NCI-H1105 treated with DMSO at 0.1 percent for 48 hours (cell line): ENCODE measurements at regions not wholly inside any gene's neighbourhood (a gene's known extent, or its start where the extent isn't known, plus 50 kb on each side); places are given as distances from the start of the nearest gene placed in this dataset.
"Not testable (repeated sequence)": the region's sequence is repeated elsewhere in the genome, so short reads cannot be mapped to it uniquely, and the experiment has no call there.

Experiments used
- DNase-seq: peaks from one replicate; lab custom pipeline; 2025; lab: John Stamatoyannopoulos, UW

- DNase-seq: no peak
Observed at GRCh38 chr3:177358091-177358976, 161.1 kb upstream of the TBL1XR1 start.

- peak; percentile 64 for DNase-seq
Observed at GRCh38 chr3:177358977-177359592, 161.8 kb upstream of the TBL1XR1 start.

- peak; percentile 99 for DNase-seq
Observed at GRCh38 chr3:177359593-177360357, 162.5 kb upstream of the TBL1XR1 start.

GRCh38 chr3:177361081-177361938 lies 164.0 kb upstream of the TBL1XR1 start:
- DNase-seq: no peak

- no peak for DNase-seq
Observed at GRCh38 chr3:177362626-177363025, 165.3 kb upstream of the TBL1XR1 start.

GRCh38 chr3:177364236-177364635 lies 167.0 kb upstream of the TBL1XR1 start:
- no peak for DNase-seq

GRCh38 chr3:177365294-177365693 lies 168.0 kb upstream of the TBL1XR1 start:
- not testable (repeated sequence) for DNase-seq

- DNase-seq: peak; percentile 44
Observed at GRCh38 chr3:177367788-177368187, 170.5 kb upstream of the TBL1XR1 start.

- DNase-seq: no peak
Observed at GRCh38 chr3:177370246-177370822, 173.1 kb upstream of the TBL1XR1 start.

- no peak for DNase-seq
Observed at GRCh38 chr3:177371146-177371545, 173.9 kb upstream of the TBL1XR1 start.

- DNase-seq: peak; percentile 92
Observed at GRCh38 chr3:177371888-177372287, 174.6 kb upstream of the TBL1XR1 start.

GRCh38 chr3:177374323-177374722 lies 177.0 kb upstream of the TBL1XR1 start:
- DNase-seq: no peak

GRCh38 chr3:177375316-177375715 lies 178.0 kb upstream of the TBL1XR1 start:
- no peak for DNase-seq

- DNase-seq: peak; percentile 100
Observed at GRCh38 chr3:177377166-177377565, 179.9 kb upstream of the TBL1XR1 start.

- DNase-seq: no peak
Observed at GRCh38 chr3:177378168-177378567, 180.9 kb upstream of the TBL1XR1 start.

- no peak for DNase-seq
Observed at GRCh38 chr3:177379045-177379444, 181.8 kb upstream of the TBL1XR1 start.

- no peak for DNase-seq
Observed at GRCh38 chr3:177381070-177381469, 183.8 kb upstream of the TBL1XR1 start.

- DNase-seq: no peak
Observed at GRCh38 chr3:177382944-177383343, 185.7 kb upstream of the TBL1XR1 start.

GRCh38 chr3:177385186-177385585 lies 187.9 kb upstream of the TBL1XR1 start:
- DNase-seq: no peak

GRCh38 chr3:177385831-177386301 lies 188.6 kb upstream of the TBL1XR1 start:
- peak; percentile 16 for DNase-seq

GRCh38 chr3:177388209-177388608 lies 190.9 kb upstream of the TBL1XR1 start:
- no peak for DNase-seq
